NOMO-1 treated with dmso at 0.1 percent for 144 hours (cell line): ENCODE measurements at regions not wholly inside any gene's neighbourhood (a gene's known extent, or its start where the extent isn't known, plus 50 kb on each side); places are given as distances from the start of the nearest gene placed in this dataset.

ENCODE experiments used
- DNase-seq: peaks from one replicate; lab custom pipeline; 2025; ENCODE audit not compliant: unreplicated experiment; lab: John Stamatoyannopoulos, UW

DNA sequence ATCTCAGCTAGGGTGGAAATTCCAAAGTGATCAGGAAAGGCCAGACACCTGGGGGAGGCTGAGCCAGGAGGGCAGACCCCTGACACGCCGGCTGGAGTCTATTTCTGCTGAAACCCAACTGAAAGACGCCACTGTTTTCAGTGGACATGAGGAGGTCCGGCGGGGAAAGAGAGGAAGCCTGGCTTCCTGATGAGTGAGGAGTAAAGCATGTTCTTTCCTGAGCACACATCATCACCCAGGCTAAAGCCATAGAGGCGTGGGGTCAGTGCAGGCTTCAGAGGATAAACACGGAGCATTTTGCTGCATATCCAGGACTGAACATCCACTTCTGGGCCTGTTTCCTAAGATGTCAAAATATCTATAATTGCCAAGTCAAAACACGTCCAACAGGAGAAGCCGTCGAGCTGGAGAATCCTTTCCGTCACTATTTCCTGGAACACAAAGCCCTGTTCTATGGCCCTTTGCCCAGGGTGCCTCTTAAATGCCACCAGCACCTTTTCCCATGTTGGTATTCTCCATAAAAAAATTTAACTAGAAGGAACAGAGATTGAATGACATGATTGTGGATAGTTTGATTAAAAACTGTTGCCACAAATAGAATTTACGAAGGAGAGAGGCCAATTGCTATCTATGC lies 597.9 kb upstream of the ADAMTS16 start:
- no peak for DNase-seq

DNA sequence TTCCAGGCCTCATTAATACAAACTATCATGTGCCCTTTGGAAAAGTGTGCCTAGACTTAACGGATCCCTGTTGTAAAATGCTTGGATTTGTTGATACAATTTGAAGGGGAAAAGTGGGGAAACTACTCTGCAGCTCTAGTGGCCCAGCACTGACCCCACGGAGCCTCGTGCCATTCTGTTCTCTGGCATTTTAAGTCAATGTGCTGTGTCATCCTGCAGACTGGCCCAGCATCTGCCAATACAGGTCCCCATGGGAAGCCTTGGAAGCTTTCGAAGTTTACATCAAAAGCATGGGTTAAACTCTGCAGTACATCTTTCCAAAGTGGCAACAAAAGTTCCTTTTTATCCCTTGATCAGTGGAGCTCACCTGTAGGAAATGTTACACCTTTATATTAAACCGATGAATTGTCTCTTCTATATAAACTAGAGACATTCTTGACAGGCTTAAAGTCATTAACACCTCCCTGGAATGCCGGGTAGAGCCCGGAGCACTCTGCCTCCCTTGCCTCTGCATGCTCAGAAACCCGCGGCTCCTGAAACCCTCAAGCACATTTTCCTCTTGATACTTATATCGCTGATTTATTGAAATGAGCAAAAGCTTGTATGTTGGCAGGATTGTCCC lies 596.0 kb upstream of the ADAMTS16 start:
- no peak for DNase-seq

DNA sequence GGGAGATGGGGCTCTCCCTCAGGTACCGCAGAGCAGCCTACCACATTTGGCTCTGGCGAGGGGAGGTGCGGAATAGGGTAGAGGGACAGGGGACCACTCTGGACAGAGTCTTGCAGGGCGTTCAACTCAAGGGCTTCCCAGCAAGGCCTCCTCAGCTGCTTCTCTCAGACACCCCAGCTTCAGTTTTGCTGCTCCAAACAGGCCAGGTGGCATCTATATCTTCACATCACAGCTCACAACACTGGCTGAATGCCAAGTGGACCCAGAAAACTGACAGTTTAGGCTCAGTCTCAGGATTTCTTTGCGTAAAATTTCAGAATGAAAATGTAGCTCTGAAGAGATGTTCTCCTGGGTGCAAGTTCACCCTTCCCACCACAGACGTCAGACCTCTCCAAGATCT lies 592.6 kb upstream of the ADAMTS16 start:
- no peak for DNase-seq

DNA sequence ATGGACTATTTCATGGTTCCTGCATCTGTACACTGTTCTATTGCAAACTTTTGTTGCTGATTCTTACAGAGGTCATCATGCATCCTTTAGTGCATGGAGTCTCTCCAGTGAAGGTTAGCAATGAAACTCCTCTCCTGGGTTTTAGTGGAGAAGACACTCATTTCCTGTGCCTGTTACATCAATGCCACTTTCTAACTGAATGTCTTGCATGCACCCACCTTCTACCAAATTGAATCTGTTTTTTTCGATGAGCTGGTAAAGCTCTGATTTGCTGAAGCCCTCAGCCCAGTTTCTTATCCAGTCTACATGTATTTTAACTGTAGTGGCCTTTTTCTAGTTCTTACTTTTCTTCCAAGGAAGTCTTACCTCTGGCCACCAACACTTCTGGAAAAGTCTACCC lies 591.8 kb upstream of the ADAMTS16 start:
- no peak for DNase-seq

DNA sequence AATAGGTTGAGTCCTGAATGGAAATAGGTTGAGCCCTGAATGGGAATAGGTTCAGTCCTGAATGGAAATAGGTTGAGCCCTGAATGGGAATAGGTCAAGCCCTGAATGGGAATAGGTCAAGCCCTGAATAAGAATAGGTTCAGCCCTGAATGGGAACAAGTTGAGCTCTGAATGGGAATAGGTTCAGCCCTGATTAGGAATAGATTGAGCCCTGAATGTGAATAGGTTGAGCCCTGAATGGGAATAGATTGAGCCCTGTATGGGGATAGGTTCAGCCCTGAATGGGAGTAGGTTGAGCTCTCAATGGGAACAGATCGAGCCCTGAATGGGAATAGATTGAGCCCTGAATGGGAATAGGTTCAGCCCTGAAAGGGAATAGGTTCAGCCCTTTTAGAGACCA lies 590.8 kb upstream of the ADAMTS16 start:
- no peak for DNase-seq

DNA sequence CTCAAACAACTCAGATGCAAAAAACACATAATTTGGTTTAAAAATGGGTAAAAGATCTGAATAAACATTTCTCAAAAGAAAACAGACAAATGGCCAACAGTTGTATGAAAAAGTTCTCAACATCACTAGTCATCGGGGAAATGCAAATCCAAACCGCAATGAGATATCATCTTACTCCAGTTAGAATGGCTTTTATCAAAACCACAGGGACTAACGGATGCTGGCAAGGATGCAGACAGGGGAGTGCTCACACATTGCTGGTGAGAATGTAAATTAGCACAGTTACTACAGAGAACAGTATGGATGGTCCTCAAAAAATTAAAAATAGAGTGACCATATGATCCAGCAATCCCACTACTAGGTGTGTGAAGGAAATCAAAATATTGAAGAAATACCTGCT lies 589.1 kb upstream of the ADAMTS16 start:
- no peak for DNase-seq

DNA sequence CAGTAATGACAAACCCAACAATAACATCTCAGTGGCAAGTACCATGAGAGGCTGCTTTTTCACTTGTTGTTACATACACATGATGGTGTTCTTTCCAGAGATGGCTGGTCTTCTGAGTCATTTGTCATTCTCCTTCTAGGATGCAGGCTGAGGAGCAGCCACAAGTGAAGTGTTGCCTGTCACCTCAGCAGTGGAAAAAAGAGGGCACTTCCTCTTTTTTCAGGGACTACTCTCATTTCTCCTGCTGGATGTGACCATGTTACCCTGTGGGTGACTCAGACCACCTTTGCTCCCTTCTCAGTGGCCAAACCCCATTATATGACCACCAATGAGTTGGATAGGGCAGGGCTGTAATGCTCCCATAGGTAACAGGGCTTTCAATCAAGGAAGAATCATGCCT lies 587.0 kb upstream of the ADAMTS16 start:
- DNase-seq = no peak

DNA sequence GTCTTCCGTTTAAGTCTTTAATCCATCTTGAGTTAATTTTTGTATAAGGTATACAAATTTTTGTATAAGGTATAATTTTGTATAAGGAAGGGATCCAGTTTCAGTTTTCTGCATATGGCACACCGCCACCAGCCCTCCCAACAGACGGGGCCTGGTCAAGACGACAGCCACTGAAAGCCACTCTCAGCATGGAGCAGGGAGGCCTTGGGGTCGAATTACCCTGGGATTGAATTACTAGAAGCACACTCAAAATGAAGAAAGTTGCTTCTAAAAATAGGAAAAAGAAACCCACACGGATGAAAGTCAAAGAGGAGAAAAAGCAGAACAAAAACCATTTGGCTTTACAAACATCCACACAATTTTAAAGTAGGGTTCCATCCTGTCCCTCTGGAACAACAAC lies 586.2 kb upstream of the ADAMTS16 start:
- DNase-seq = no peak

DNA sequence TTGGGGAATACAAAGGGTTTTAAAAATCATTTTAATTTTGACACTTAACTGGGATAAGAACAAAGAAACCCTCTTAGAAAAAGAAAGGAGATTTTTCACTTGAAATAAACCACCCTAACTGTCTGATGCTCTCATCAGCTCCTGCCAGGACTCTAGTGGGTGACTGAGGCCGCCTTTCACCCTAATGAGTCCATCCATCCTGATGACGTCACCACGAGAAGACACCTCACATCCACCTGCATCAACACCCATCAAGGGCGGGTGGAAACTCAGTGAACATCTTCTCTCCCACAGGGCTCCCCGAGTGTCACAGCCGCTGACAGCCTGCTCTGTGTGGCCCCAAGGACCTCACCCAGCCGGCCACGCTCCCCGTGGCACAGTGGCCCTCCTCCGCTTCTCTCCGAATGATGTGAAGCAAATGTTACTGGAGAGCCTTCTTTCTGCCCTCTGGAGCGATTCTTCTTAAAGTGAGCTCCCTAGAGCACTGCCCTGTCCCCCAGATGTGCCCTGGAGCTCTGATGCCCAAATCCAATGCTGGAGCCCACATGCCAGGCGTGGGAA lies 584.3 kb upstream of the ADAMTS16 start:
- no peak for DNase-seq

DNA sequence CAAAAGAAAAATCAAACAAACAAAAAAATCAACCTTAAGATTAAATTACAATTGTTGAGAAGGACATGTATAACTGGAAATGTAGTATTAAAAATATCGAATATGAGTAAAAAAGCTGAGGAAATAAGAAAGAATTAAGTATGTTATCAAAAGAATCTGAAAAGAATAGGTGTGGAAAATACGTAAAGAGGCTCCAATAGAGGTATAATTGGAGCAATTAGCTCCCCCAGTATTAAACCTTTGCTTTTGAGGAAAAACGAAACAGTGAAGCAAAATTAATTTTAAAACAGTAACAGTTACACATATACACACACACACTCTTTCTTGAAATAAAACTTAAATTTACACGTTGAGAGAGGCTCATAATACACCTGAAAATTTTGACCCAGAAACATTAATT lies 578.7 kb upstream of the ADAMTS16 start:
- DNase-seq = no peak

DNA sequence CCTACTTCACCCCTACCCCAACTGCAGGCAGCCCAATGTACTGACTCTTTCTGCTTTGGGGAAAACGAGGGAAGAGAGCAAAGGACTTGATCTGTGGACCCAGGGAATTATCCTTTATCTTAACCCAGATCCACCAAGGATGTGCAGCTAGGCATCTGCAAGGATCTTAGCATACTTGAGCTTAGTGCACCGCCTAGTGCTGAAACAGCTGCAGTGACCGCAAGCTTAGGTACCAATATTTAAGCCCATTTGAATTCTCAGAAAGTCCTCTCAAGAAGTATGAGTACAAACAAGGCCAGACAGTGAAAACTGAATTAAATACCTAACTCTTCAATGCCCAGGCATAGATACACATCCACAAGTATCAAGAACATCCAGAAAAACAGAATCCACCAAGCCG lies 576.7 kb upstream of the ADAMTS16 start:
- DNase-seq = no peak

DNA sequence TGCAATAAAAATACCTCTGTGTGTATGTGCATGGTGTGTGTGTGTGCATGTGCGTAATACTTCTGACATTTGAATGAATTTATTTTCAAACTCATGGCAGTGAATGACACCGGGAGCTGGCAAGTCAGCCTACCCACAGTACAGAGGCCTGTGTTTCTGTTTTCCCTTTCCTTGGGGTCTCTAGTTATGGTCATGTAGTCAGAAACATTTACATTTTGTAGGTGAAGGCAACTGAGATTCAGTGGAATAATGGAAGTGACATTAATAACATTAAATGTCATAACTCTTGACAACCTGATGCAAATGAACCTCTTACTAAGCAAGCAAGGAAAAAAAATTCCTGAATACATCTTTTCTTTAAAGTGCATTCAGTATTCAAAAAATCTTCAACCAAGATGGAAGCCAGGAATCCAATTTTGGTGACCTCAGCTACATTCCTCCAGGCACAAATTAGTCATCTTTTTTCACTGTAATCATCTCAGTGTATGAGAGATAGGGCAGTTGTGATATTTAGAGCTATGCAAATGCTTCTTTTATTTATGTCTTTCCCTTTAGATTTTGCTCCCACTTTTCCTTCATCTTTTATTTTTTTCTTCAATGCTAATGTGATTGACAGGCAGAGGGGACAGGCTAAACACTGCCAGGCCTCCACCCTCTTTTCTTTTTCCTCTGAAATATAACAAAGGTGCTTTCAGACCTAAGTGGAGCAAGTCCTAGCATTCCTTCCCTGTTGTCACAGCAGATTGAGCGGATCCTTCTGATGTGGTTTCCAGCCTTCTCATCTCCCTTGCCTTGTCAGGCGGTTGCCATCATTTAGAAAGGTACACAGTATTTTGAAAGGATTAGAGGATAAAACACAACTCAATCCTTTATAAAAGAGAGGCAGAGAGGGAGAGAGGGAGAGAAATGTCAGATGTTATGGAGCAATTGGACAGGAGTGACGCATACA lies 569.8 kb upstream of the ADAMTS16 start:
- DNase-seq = no peak

DNA sequence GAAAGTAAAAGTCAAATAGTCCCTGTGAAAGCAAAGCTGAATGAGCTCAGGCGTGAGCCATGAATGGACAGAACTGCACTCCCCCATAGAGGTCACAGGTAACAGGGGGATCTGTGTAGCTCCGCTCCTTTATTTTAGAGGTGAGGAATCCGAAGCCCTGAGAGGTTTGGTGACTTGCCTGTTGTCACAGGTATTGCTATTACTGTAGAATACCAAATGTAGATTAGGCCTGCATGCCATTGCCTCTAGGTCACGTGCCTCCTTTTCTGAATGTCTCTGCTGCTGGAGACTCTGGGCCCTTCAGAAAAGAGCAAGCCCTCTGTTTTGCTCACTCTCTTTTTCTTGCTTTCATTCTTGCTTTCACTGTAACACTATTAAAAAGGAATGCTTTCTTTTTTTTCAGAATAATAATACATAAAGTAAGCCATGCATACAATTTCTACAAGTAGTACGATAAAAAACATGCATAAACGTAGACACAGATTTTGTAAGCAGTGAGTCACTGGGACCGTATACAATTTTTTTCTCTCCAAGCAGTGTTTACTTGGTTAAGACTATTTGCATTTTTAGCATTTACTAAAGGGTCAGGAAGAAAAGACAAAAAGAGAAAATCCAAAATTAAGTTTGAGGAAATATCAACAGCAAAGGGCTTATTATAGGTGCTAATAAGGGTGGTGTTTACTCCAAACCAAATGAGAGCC lies 568.7 kb upstream of the ADAMTS16 start:
- no peak for DNase-seq

DNA sequence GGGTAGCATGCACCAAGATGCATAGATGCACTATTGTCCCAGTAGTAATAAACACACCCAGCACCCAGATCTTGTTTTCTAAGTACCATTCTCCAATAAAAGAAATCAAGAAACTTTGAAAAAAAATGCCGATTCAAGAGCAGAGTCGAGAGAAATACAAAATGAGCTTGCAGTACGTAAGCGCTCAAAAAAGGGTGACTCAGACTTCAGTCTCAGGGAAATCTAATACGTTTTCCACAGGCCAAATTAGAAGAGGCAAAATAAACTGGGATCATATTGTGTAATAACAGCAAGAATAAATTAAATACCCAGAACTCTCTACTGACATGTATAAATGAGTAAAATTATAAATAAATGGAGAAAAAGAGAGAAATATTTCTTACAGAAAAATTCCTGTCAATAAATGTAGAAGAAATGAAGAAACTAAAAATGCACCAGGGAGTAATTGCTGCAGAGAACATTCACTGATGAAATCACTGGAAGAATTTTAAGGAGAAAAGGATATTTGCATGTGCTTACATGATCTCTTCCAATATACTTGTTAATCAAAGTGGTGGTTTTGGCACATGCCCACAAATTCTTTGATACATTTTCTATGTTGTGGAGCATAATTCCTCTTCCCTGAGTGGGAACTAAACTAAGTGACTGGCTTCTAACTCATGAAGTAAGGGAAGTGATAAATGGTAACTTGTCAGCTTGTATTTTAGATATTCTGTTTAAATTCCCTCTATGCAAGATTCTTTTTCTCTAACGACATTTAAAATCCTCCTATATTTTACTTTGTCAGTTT lies 567.6 kb upstream of the ADAMTS16 start:
- DNase-seq = no peak

DNA sequence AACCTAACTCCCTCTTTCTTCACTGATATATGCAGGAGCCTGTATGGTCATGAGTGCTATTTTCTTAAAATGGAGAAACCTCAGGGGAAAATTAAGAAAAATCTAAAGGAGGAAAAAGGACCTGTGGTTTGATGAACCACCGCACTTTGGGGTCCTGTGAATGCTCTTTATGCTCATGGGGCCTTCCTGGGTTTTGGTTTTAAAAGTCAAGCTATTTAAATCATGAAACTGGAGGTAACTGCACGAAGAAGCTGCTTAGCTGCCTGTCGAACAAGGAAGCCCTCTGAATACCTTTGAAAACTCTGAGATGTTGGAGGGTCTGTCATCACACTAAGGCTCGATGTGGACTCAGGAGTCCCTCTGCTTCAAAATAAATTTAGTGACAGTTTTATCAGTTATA lies 564.5 kb upstream of the ADAMTS16 start:
- DNase-seq = no peak

DNA sequence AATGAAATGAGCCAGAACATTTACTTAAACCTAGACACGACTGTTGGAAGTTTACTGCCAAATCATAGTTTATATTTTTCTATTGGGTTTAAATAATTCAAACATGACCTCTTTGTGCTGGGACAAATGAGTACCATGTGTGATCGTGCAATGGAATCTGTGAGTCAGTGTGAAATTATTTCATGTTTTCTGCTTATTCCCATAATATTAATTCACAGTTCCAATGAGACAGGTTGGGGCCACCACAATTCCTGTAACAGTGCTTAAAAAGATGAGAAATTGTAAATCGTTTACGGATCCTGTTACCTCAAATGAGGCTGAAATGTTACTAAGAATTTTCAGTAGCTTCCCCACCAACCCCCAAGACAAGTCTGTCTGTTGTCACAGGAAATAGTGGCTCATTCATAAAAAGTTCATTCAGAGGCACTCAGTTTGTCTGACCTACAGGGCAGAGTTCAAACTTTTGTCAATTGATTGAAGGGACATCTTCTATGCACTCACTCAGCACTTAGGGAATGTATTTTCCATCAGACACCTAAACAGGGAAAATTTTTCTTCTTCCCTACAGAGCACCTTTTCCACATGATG lies 563.9 kb upstream of the ADAMTS16 start:
- DNase-seq = no peak

DNA sequence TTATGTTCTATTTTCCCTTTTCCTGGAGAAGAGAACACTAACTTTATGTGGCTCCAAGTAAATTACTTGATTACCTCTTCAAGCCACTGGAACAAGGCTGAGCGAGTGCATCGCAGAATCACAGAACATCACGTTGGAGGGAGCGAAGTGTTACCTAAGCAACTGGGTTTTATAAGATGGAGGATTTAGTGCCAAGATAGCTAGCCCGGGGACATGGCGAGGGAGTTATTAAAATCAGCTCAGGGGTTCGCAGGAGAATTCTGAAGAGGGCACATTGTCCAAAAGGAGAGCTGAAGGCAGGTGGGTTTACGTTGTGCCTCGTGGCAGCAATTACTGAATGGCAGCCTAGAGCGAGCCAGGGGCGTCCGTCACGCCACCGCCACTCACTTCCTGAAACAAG lies 563.2 kb upstream of the ADAMTS16 start:
- no peak for DNase-seq

DNA sequence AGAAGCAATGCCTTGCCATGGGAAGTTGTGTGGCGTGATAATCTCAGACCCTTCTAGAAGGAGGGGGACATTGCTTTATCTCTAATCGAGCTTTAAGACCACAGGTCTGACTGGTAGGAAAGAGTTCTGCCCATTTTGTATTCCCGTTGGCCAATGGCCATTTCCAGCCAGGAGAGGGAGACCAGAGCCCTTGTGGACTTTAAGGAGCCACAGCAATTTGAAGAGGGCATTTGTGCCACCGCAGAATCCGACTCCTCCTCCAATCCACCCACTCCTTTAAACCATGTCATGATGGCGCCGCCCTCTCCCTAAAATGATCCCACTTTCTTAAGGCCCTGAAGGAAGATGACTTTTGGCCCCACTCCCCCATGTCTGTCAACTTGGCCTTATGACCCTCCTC lies 560.5 kb upstream of the ADAMTS16 start:
- no peak for DNase-seq

DNA sequence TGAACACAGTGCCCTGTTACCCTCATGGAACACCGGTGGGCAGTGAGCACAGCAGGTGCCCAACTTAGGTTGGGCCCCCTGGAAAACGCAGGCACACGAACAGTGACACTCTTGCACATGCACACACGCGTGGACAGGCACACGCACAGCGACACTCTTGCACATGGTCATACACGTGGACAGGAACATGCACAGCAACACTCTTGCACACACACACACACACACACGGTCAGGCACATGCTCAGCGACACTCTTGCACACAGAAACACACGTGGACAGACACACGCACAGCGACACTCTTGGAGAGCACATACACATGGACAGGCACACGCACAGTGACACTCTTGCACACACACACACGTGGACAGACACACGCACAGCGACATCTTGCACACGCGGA lies 559.4 kb upstream of the ADAMTS16 start:
- DNase-seq = no peak

DNA sequence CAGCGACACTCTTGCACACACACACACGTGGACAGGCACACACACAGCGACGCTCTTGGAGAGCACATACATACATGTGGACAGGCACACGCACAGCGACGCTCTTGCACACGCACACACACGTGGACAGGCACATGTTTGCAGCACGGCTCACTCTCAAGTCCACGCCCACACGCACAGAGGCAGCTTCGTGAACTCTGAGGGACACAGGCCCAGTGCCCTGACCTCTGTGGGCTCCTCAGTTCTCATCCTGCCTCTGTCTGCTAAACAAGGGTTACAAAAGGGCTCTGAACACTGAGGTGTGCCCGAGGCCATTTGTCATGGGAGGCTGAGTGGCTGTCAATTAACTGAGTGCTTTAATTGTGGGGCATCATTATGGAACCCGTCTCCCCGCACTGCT lies 558.8 kb upstream of the ADAMTS16 start:
- DNase-seq = no peak
